Right forelimb (tissue), 1 donor: ENCODE measurements at regions not wholly inside any gene's neighbourhood (a gene's known extent, or its start where the extent isn't known, plus 50 kb on each side); places are given as distances from the start of the nearest gene placed in this dataset.
"Not testable (repeated sequence)": the region's sequence is repeated elsewhere in the genome, so short reads cannot be mapped to it uniquely, and the experiment has no call there.

Experiments used
- DNase-seq: peaks from one replicate; pipeline ENCODE4 v3.0.0-alpha.2; 2018

DNA sequence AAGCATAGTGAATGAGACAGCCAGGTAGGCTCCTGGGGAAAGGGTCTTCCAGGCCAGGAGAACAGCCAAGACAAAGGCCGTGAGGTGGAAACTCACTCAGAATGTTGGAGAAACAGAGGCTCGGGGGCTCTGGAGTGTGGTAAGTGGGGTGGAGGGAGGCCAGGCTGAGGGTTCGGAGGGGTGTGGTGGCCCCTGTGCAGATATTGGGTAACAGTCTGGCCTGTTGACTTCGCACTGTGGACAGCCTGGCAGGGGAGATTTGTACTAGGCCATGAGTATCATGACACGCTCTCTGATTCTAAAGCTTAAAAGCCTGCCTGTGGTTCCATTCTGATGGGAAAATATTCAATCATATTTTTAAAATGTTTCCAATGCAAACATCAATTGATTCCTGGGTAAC, 239.3 kb downstream of the GADD45G start:
- DNase-seq, result no peak

DNA sequence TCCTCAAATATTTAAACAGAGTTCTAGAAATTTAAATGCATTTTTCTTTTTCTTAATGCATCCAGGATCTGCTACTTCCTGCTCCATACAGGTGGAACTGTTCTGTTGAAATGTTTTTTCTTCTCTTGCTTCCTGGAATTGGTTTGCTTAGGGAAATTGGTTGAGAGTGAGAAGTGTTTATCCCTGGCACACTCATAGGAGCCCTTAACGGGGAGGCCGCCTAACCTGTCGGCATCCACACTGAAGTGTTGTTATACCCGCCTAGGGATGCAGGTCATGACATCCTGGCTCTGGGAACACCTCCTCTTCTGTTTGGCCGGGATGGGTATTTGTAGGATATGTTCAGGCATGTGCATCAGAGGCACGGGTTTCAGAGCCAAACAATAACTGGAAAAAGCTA, 239.7 kb downstream of the GADD45G start:
- no peak for DNase-seq

- DNase-seq, result no peak
Observed at GRCh38 chr9:89845321-89845720, 240.5 kb downstream of the GADD45G start.

- no peak for DNase-seq
Observed at GRCh38 chr9:89845862-89846261, 241.1 kb downstream of the GADD45G start.

GRCh38 chr9:89848060-89849040, 243.5 kb downstream of the GADD45G start:
- no peak for DNase-seq

- DNase-seq, result no peak
Observed at GRCh38 chr9:89849096-89849495, 244.3 kb downstream of the GADD45G start.

DNA sequence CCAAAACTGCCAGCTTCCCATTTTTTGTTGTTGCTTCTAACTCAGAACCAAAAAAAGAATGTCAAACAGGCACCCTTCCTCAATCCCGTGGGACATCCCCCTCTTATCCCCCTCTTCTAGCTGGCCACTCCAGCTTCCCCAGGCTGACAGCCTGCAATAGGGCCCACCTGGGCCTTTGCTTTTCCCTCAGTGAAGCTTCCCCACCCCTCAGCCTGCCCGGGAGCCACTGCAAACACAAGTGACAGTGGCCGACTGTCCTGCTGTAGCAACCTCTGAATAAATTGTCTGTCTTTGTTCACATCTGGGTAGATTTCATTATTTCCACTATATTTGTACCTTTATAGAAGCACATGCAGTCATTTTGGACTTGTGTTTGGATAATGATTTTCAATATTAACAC, 245.3 kb downstream of the GADD45G start:
- no peak for DNase-seq

DNA sequence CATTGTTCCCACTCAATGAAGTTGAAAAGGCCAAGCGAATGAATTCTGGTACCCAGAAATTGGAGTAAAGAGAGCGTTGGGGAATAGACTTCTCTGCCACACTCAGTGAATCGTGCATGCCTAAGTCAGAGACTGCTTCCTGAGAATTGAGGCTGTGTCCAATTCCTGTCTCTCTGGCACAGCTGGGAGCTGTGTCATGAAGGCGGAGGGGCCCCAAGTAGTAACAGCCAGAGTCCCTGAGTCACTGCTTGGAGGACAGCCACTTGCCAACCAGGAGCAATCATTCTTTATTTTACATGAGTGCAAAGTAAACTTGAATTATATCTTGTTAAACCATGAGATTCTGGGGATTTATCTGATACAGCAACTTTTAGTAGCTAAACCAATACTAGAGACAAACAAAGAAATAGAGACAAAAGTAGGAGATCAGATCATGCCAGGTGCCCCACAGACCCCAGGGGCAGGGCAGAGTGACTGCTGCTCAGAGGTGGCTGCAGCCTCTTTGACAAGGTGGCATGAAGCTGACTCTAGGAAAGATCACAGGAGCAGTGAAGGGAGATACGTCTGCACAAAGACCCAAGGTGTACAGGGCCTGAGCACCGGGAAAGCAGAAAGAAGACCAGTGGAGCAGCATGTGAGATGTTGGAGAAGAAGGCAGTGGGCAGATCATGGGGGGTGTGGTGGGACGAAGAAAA, 246.0 kb downstream of the GADD45G start:
- peak; percentile 63 for DNase-seq

- DNase-seq, result no peak
Observed at GRCh38 chr9:89853161-89853560, 248.3 kb downstream of the GADD45G start.

GRCh38 chr9:89853931-89854330, 249.1 kb downstream of the GADD45G start:
- no peak for DNase-seq

GRCh38 chr9:89854715-89855475, 250.1 kb downstream of the GADD45G start:
- DNase-seq, result no peak

GRCh38 chr9:89856296-89856695, 251.5 kb downstream of the GADD45G start:
- not testable (repeated sequence) for DNase-seq

DNA sequence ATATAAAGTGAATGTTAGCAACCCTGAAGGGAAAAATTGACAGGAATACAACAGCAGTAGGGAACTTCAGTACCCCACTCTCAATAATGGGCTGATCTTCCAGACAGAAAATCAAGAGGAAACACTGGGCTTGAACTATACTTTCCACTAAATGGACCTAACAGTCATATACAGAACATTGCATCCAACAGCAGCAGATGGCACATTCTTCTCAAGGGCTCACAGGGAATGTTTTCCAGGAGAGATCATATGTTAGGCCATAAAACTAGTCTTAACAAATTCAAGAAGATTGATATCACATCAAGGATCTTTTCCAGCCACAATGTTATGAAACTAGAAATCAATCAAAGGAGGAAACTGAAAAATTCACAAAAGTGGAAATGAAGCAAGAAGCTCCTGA, 252.1 kb downstream of the GADD45G start:
- DNase-seq, result not testable (repeated sequence)

GRCh38 chr9:89859842-89860241, 255.0 kb downstream of the GADD45G start:
- not testable (repeated sequence) for DNase-seq

GRCh38 chr9:89861371-89861770, 256.6 kb downstream of the GADD45G start:
- not testable (repeated sequence) for DNase-seq

- no peak for DNase-seq
Observed at GRCh38 chr9:89862316-89862715, 257.5 kb downstream of the GADD45G start.

DNA sequence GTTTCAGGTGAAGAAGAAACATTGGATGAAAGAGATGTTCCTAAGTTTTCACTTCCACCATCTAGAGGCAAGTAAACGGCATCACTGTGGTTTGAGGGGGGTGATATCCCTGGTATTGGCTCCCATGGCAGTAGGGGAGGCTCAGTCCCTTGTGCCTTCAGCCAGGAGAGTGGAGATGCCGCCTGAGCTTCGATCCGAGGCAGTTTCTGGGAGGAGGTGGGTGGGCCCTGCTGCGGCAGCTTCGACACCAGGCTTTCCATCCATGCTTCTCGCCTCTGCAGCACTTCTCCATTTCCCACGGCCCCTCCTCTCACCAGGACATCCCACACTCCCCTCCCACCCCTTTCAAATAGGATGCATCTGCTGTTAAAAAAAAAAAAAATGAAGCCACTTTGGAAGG, 258.3 kb downstream of the GADD45G start:
- DNase-seq, result peak; percentile 34

- DNase-seq, result peak; percentile 25
Observed at GRCh38 chr9:89863837-89864236, 259.0 kb downstream of the GADD45G start.

- DNase-seq, result peak; percentile 24
Observed at GRCh38 chr9:89864257-89864656, 259.4 kb downstream of the GADD45G start.

GRCh38 chr9:89864731-89865130, 259.9 kb downstream of the GADD45G start:
- peak; percentile 34 for DNase-seq

GRCh38 chr9:89865357-89865756, 260.5 kb downstream of the GADD45G start:
- DNase-seq, result peak; percentile 25

- DNase-seq, result peak; percentile 44
Observed at GRCh38 chr9:89865981-89866380, 261.2 kb downstream of the GADD45G start.

DNA sequence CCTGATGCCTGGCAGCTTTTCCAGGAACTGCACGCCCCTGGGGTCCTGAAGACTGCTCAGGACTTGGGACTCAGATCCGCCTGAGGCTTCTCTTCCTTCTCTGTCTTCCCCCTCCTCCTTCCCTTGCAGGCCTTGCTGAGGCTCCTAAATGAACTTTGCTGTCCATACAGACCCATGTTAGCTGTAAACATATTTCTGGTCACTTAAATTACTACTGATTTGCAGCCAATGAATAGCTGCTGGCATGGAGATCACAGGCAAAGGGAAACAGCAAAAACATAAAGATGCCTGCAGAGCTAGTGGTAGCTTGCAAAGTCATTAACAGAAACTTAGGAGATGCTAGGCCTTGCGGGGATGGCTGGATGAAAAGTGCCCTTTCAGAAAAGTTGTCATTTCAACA, 261.9 kb downstream of the GADD45G start:
- peak; percentile 43 for DNase-seq
